ENCODE measurements at regions not wholly inside any gene's neighbourhood (a gene's known extent, or its start where the extent isn't known, plus 50 kb on each side); places are given as distances from the start of the nearest gene placed in this dataset.

DNA sequence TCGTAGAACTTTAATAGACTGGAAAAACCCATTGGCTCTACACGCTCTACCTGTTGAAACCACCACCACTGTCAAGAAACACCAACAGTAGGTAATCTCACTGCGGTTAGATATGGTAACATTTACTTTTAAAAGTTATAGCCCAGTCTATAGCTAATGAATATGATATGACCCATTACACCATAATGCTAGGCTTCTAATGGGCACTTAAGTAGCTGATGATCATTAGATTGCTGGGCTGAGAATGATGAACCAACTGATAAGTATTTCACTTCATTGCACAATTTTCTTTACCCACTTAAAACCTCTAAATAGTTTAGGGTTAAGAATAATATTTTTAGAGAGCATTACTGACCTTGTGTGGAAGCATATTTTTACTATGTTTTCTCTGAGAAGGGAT, 788.9 kb upstream of the CA10 start:
- Histone ChIP-seq H3K4me3 (replicated peaks in 1 of 3; ENCODE audit: insufficient read depth in 1 of 3, low read depth in 1 of 3, low read length in 3 of 3) (no peak overlapping the region), H3K9me3 (replicated peaks; ENCODE audit: control insufficient read depth, insufficient read depth, low read length) (peaks cover 3% of the 10 kb centered on the region), H3K27me3 (ENCODE audit: control insufficient read depth in 2 of 2, insufficient read depth in 2 of 2, low read length in 2 of 2) (no peaks in the 10 kb centered on the region), H3K36me3 (ENCODE audit: control insufficient read depth in 2 of 2, extremely low read depth in 1 of 2, insufficient read depth in 2 of 2, low read length in 2 of 2) (no peaks in the 10 kb centered on the region), H3K79me2 (ENCODE audit: control insufficient read depth, insufficient read depth, low read length) (no peaks in the 10 kb centered on the region), H3K4me1 (ENCODE audit: control insufficient read depth, extremely low read depth, insufficient read depth, low read length) (no peaks in the 10 kb centered on the region), H3K9me1 (replicated peaks; ENCODE audit: control insufficient read depth, extremely low read depth, insufficient read depth, low read length) (no peaks in the 10 kb centered on the region), H3K27ac (ENCODE audit: insufficient read depth, low read depth, low read length) (no peak overlapping the region), H3K9ac (replicated peaks; ENCODE audit: extremely low read depth, insufficient read depth, low read length) (no peak overlapping the region), H2AFZ (ENCODE audit: low read depth, low read length) (no peak overlapping the region), H4K20me1 (replicated peaks; ENCODE audit: control insufficient read depth, extremely low read depth, insufficient read depth, low read length) (no peaks in the 10 kb centered on the region), H3K4me2 (ENCODE audit: insufficient read depth, low read length) (no peak overlapping the region)
- TF ChIP-seq GATA2 (IDR thresholded peaks at IDR 0.05; ENCODE audit: insufficient read depth, insufficient read length, low read depth, low read length) (no peak), MYC (IDR thresholded peaks at IDR 0.05; ENCODE audit: low read depth, low read length) (no peak), FOS (IDR thresholded peaks at IDR 0.05; ENCODE audit: borderline replicate concordance, insufficient read depth, low read length) (no peak), POLR2AphosphoS5 (IDR thresholded peaks at IDR 0.05; ENCODE audit: insufficient read depth, low read depth, low read length) (no peak), JUN (IDR thresholded peaks at IDR 0.05; ENCODE audit: borderline replicate concordance, insufficient read depth, insufficient read length, low read depth) (no peak), EZH2 (IDR thresholded peaks at IDR 0.05; ENCODE audit: borderline replicate concordance, low read depth, low read length, severe bottlenecking) (no peak), POLR2A (IDR thresholded peaks at IDR 0.05; ENCODE audit: low read depth, low read length) (no peak)
- TF ChIP-seq, protein P1, sequence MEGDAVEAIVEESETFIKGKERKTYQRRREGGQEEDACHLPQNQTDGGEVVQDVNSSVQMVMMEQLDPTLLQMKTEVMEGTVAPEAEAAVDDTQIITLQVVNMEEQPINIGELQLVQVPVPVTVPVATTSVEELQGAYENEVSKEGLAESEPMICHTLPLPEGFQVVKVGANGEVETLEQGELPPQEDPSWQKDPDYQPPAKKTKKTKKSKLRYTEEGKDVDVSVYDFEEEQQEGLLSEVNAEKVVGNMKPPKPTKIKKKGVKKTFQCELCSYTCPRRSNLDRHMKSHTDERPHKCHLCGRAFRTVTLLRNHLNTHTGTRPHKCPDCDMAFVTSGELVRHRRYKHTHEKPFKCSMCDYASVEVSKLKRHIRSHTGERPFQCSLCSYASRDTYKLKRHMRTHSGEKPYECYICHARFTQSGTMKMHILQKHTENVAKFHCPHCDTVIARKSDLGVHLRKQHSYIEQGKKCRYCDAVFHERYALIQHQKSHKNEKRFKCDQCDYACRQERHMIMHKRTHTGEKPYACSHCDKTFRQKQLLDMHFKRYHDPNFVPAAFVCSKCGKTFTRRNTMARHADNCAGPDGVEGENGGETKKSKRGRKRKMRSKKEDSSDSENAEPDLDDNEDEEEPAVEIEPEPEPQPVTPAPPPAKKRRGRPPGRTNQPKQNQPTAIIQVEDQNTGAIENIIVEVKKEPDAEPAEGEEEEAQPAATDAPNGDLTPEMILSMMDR (IDR thresholded peaks at IDR 0.05; ENCODE audit: extremely low read depth in 1 of 2, insufficient read depth in 1 of 2, low read depth in 1 of 2, low read length in 2 of 2) = no peak
- TF ChIP-seq, protein P2, sequence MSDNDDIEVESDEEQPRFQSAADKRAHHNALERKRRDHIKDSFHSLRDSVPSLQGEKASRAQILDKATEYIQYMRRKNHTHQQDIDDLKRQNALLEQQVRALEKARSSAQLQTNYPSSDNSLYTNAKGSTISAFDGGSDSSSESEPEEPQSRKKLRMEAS (IDR thresholded peaks at IDR 0.05; ENCODE audit: insufficient read depth, insufficient read length) = no peak
- FAIRE-seq (no peak), DNase-seq (ENCODE audit: low read depth, low spot score) (no peak)
- no TSS peak for BruUV-seq (replicated peaks)
- CTCF ChIA-PET = no interaction called here
- intact Hi-C loops (cut with micrococcal nuclease) = no loop called here
- dilution Hi-C loops (cut with MboI; ENCODE audit: extremely low pct_ligation_motif_present, low sequenced_read_pairs) = no loop called here
- POLR2A ChIA-PET = no interaction called here
